ENCODE measurements at regions not wholly inside any gene's neighbourhood (a gene's known extent, or its start where the extent isn't known, plus 50 kb on each side); places are given as distances from the start of the nearest gene placed in this dataset.

DNA sequence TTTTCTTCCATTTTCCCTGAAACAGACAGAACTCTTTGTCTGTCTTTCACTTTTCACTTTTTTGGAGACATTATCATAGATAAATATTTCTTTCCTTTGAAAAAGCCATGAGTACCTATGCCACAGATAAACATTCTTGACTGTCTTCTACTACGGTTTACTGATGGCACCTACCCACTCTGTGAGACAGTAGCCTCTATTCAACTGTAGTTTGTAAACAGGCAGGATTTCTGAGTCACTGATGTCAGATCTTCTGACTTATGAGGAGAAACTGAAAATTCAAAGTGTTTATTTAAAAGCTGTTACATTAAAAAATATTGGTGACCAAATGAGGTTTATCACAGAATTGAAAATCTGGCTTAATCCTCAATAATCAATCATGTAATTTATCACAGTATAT is 658.4 kb downstream of the TOX3 start:
- H3K27me3 ChIP-seq (ENCODE audit: control insufficient read depth, insufficient read depth, low read length): no peaks in the 10 kb centered on the region
- H3K9ac ChIP-seq: no peak overlapping the region
- no peaks in the 10 kb centered on the region for H3K79me2 ChIP-seq
- H2AFZ ChIP-seq: no peak overlapping the region
- no peak overlapping the region for H3K27ac ChIP-seq
- no peak overlapping the region for H3K4me3 ChIP-seq (ENCODE audit: low read depth, low read length)
- H3K9me3 ChIP-seq (ENCODE audit: control insufficient read depth, low read length): no peaks in the 10 kb centered on the region
- no peaks in the 10 kb centered on the region for H3K36me3 ChIP-seq (ENCODE audit: control insufficient read depth, insufficient read depth, low read length)
- TF ChIP-seq, protein P1, sequence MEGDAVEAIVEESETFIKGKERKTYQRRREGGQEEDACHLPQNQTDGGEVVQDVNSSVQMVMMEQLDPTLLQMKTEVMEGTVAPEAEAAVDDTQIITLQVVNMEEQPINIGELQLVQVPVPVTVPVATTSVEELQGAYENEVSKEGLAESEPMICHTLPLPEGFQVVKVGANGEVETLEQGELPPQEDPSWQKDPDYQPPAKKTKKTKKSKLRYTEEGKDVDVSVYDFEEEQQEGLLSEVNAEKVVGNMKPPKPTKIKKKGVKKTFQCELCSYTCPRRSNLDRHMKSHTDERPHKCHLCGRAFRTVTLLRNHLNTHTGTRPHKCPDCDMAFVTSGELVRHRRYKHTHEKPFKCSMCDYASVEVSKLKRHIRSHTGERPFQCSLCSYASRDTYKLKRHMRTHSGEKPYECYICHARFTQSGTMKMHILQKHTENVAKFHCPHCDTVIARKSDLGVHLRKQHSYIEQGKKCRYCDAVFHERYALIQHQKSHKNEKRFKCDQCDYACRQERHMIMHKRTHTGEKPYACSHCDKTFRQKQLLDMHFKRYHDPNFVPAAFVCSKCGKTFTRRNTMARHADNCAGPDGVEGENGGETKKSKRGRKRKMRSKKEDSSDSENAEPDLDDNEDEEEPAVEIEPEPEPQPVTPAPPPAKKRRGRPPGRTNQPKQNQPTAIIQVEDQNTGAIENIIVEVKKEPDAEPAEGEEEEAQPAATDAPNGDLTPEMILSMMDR (IDR thresholded peaks at IDR 0.05): no peak
- no peaks in the 10 kb centered on the region for H3K4me1 ChIP-seq
- H3K4me2 ChIP-seq (ENCODE audit: low read length): no peak overlapping the region

DNA sequence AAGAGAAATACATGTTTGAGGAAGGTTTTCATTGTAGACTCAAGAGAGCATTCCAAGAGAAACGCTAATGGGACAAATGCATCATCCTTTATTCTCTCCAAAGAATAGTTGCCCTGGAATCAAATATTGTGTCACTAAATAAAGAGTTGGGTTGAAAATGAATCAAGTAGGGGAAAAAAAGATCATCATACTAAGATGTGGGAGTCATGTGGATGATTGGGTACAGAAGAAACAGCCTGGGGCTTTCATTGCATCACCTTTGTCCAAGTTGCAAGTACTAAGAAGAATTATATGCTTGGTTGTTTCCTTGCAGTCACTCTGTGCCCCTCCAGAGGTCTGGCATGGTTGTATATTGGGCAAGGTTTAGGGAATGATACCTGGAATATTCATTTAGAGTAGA is 658.9 kb downstream of the TOX3 start:
- no peaks in the 10 kb centered on the region for H3K36me3 ChIP-seq (ENCODE audit: control insufficient read depth, insufficient read depth, low read length)
- no peaks in the 10 kb centered on the region for H3K27me3 ChIP-seq (ENCODE audit: control insufficient read depth, insufficient read depth, low read length)
- H2AFZ ChIP-seq: no peak overlapping the region
- TF ChIP-seq, protein P1 (IDR thresholded peaks at IDR 0.05): no peak
- H3K9me3 ChIP-seq (ENCODE audit: control insufficient read depth, low read length): no peaks in the 10 kb centered on the region
- H3K4me1 ChIP-seq: no peaks in the 10 kb centered on the region
- H3K4me3 ChIP-seq (ENCODE audit: low read depth, low read length): no peak overlapping the region
- H3K27ac ChIP-seq: no peak overlapping the region
- no peak overlapping the region for H3K4me2 ChIP-seq (ENCODE audit: low read length)
- no peaks in the 10 kb centered on the region for H3K79me2 ChIP-seq
- H3K9ac ChIP-seq: no peak overlapping the region

DNA sequence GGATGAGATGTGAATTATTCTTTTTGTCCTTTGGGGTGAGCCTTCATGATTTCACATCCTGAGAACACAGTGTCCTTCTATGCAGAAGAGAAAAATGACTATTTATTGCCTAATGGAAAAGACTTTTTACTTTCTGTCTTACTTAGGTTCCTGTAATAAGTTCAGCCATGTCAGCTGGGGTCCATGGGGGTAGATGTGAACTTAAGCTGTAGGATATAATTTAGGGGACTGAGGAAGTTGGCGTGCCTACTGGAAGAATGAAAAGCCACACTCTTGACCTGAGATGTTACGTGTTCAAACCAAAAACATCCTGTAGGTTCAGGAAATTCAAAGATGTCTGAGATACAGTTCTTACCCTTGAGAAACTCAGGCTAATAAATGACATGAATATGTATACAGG is 660.5 kb downstream of the TOX3 start:
- TF ChIP-seq, protein P1 (IDR thresholded peaks at IDR 0.05): no peak
- no peaks in the 10 kb centered on the region for H3K9me3 ChIP-seq (ENCODE audit: control insufficient read depth, low read length)
- no peaks in the 10 kb centered on the region for H3K27me3 ChIP-seq (ENCODE audit: control insufficient read depth, insufficient read depth, low read length)
- H3K27ac ChIP-seq: no peak overlapping the region
- H3K9ac ChIP-seq: no peak overlapping the region
- H3K4me2 ChIP-seq (ENCODE audit: low read length): no peak overlapping the region
- no peaks in the 10 kb centered on the region for H3K36me3 ChIP-seq (ENCODE audit: control insufficient read depth, insufficient read depth, low read length)
- no peak overlapping the region for H2AFZ ChIP-seq
- H3K4me3 ChIP-seq (ENCODE audit: low read depth, low read length): no peak overlapping the region
- H3K79me2 ChIP-seq: no peaks in the 10 kb centered on the region
- H3K4me1 ChIP-seq: no peaks in the 10 kb centered on the region

DNA sequence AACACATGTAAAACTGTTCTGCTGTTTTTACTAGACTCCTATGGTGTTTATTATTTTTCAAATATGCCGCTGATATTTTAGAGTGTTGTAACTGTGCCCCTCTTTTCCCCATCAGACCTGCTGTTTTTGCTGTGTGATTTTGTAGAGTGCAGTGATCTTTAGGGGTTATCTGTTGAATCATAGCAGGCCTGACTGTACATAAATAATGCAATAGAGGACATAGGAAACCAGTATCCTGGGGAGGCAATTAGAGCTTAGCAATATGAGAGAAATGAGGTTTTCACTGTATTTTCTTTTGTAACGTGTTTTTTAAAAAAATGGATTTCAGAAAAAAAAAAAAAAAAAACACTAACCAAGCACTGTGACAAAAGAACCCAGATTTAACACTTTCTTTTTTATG is 662.2 kb downstream of the TOX3 start:
- Histone ChIP-seq H3K9ac (no peak overlapping the region), H3K4me3 (ENCODE audit: low read depth, low read length) (no peak overlapping the region), H3K9me3 (ENCODE audit: control insufficient read depth, low read length) (no peaks in the 10 kb centered on the region), H3K27me3 (ENCODE audit: control insufficient read depth, insufficient read depth, low read length) (no peaks in the 10 kb centered on the region), H3K79me2 (no peaks in the 10 kb centered on the region), H3K4me2 (ENCODE audit: low read length) (no peak overlapping the region), H3K4me1 (no peaks in the 10 kb centered on the region), H3K36me3 (ENCODE audit: control insufficient read depth, insufficient read depth, low read length) (no peaks in the 10 kb centered on the region), H3K27ac (no peak overlapping the region), H2AFZ (no peak overlapping the region)
- TF ChIP-seq, protein P1 (IDR thresholded peaks at IDR 0.05): no peak

DNA sequence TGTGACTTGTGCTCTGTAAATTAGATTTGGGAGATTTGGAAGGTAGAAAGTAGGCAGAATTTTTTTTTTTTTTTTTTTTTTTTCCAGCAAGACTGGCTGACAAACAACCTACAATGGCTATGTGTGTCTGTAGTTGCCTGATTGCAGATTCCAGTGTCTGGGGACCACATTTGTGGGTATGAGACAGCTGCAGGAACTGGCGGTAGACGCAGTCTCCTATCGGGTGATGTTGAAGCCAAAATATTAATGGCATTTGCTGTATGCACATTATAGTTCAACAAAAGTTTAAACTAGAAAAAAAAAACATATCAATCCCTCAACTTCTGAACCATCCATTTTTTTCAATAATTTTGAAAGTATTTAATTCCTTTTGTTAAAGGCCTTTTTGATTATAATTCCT is 665.2 kb downstream of the TOX3 start:
- TF ChIP-seq, protein P1 (IDR thresholded peaks at IDR 0.05): no peak
- no peaks in the 10 kb centered on the region for H3K4me1 ChIP-seq
- no peak overlapping the region for H3K4me2 ChIP-seq (ENCODE audit: low read length)
- H2AFZ ChIP-seq: no peak overlapping the region
- H3K9ac ChIP-seq: no peak overlapping the region
- H3K27me3 ChIP-seq (ENCODE audit: control insufficient read depth, insufficient read depth, low read length): no peaks in the 10 kb centered on the region
- no peak overlapping the region for H3K4me3 ChIP-seq (ENCODE audit: low read depth, low read length)
- no peaks in the 10 kb centered on the region for H3K79me2 ChIP-seq
- H3K36me3 ChIP-seq (ENCODE audit: control insufficient read depth, insufficient read depth, low read length): no peaks in the 10 kb centered on the region
- H3K27ac ChIP-seq: no peak overlapping the region
- H3K9me3 ChIP-seq (ENCODE audit: control insufficient read depth, low read length): no peaks in the 10 kb centered on the region
